HG02981 (cell line): ENCODE measurements at regions not wholly inside any gene's neighbourhood (a gene's known extent, or its start where the extent isn't known, plus 50 kb on each side); places are given as distances from the start of the nearest gene placed in this dataset.
"Not testable (repeated sequence)": the region's sequence is repeated elsewhere in the genome, so short reads cannot be mapped to it uniquely, and the experiment has no call there.

Experiments used
- ATAC-seq: cut with Tn5 transposase; IDR thresholded peaks from one replicate; pipeline ENCODE4 v1.9.1; 2021; ENCODE audit warnings: mild to moderate bottlenecking, moderate library complexity; ENCODE audit not compliant: unreplicated experiment

GRCh38 chr1:178020968-178021640 is 51.2 kb upstream of the SEC16B start:
- ATAC-seq = no peak

DNA sequence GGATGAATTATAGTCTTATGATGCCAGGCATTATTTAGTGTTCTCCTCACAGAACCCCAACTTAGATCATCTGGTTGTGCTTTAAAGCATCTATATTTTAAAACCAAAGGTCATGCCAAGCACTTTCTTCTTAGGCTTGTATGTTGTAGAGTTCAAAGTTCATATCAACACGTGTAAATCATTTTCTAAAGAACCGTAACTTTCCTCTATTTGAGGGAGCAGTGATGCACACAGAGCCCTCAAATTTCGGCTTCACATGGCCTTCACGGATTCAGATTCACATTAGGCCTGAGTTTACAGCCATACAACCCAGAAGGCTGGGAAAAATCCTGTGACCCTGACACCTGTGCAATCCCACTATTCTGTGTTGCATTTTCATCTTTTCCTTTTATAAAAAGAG is 52.1 kb upstream of the SEC16B start:
- ATAC-seq = no peak

GRCh38 chr1:178023181-178023618 is 53.3 kb upstream of the SEC16B start:
- peak; percentile 63 for ATAC-seq

- no peak for ATAC-seq
Measured at GRCh38 chr1:178024504-178024903, 54.6 kb upstream of the SEC16B start.

- no peak for ATAC-seq
Measured at GRCh38 chr1:178025613-178026356, 55.9 kb upstream of the SEC16B start.

- no peak for ATAC-seq
Measured at GRCh38 chr1:178028841-178029481, 59.1 kb upstream of the SEC16B start.

GRCh38 chr1:178030467-178030866 is 60.6 kb upstream of the SEC16B start:
- ATAC-seq = no peak

DNA sequence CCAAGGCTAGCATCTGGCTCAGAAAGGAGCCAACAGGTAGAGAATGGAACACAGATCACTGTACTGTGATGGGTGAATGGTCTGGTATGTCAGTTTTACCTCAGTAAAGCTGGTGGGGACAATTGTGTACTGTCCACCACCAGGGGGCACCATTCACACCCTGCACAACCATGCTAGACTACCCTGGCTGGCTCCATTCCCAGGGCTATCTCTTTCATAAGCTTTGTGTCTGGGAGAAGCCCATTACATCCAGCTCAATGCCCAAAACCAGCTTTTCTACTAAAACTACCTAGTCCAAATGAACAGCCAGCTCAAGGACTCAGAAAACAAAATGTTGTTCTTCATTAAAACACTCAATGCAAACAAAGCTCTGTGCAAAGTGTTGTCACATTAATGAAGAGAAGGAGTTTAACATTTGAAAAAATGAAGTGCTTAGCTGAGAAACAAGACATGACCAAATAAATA is 62.0 kb upstream of the RASAL2 start:
- peak; percentile 95 for ATAC-seq

GRCh38 chr1:178033019-178033418 is 60.9 kb upstream of the RASAL2 start:
- ATAC-seq = no peak

DNA sequence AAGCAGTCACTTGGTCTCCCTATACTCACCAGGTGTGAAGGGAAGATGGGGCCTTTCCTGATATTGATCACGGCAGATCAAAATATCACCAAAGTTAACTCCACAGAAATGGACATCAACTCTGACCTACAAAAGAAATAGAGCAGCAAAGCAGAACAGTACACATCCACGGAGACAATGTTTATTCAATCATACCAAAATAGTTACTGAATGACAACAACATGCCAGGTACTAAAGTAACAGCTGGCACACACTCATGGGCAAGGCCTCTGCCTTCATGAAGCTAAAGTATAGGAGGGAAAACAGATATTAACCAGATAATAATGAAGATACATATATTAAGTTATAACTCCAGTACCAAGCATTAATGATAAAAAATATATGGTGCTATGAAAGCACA is 59.2 kb upstream of the RASAL2 start:
- no peak for ATAC-seq

- ATAC-seq = no peak
Measured at GRCh38 chr1:178036090-178036489, 57.8 kb upstream of the RASAL2 start.

DNA sequence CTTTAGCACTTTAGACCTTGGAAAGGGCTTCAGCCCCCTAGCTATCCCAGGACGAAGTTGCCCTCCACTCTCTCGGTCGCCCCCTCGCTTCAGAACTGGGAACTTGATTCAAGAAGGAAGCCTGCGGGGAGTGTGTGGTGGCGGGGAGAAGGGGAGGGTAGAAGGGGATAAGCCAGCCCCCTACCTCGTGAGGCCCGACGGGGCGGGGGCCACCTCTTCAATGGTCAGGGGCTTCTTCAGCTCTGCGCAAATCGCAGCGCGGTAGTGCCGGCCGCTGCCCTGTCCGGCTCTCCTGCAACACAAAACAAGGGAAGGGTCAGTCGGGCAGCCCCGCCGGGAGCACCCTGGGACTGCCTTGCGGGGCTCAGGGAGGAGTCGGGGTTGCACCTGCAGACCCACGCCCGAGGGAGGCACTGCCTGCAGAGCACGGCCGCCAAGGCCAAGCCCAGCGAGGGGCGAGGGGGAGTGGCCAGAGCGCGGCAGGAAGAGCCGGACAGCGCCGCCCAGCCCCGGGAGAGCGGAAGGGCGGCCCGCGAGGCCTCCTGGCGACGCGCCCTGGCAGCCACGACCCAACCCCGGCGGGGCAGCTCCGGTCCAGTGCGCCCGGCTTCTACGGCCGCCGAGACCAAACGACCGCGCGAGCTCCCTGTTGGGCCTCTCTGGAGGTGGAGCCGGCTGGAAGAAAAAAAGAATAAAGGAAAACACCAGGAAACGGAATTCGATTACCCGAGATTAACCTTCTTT is 56.2 kb upstream of the RASAL2 start:
- no peak for ATAC-seq

DNA sequence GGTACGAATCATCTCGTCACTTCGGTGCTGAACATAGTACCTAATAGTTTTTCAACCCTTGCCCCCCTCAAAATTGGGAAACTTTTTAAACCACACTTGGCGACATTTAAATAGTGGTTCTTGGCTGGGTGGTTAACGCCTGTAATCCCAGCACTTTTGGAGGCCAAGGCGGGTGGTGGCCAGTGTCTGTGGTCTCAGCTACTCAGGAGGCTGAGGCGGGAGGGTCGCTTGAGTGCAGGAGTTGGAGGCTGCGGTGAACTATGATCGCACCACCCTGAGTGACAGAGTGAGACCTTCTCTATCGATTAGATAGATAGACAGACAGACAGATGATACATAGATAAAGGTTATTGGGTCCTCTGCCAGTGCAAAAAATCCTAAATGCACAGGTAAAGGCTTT is 55.5 kb upstream of the RASAL2 start:
- ATAC-seq = no peak

GRCh38 chr1:178039891-178040290 is 54.0 kb upstream of the RASAL2 start:
- ATAC-seq = no peak

GRCh38 chr1:178043940-178044339 is 50.0 kb upstream of the RASAL2 start:
- not testable (repeated sequence) for ATAC-seq
